GM21786 (cell line): ENCODE measurements at regions not wholly inside any gene's neighbourhood (a gene's known extent, or its start where the extent isn't known, plus 50 kb on each side); places are given as distances from the start of the nearest gene placed in this dataset.
"Not testable (repeated sequence)": the region's sequence is repeated elsewhere in the genome, so short reads cannot be mapped to it uniquely, and the experiment has no call there.

Experiments used
- ATAC-seq: cut with Tn5 transposase; IDR thresholded peaks from one replicate; pipeline ENCODE4 v1.9.1; 2021; ENCODE audit not compliant: unreplicated experiment

DNA sequence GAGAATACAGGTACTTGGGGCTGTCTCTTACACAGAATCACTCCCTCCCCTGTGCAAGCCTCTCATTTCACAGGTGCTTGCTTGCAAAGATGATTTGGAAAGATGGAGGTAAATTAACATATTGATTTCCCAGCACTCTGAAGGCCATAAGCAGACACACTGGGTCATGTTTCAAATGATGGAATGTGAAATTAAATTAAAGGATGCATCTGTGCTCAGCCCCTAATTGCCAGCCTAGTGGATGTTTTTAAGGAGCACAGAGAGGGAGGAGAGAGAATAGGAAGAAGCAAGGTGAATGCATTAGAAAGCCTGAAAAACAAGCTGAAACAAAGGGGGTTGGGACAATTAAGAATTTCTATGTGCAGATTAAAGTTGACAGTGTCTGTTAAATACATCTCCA is 96.1 kb upstream of the GRIP1 start:
- ATAC-seq: no peak

DNA sequence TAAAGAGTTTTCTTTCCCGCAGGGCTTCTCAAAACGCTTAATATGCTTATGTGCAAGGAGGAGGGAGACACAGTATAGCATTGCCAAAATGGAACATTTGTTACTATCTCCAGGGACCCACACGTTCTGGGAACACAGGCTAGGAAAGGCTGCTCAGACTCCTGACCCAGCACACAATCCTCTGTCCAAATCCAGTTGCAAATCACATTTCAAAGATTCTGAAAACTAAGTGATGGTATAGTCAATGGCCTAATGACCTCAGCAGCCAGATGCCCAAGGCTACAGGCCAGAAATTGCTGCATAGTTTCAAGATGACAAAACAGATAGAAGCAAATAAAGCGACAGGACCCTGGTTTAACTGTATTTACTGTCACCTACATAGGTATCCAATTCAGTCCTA is 97.0 kb upstream of the GRIP1 start:
- no peak for ATAC-seq

DNA sequence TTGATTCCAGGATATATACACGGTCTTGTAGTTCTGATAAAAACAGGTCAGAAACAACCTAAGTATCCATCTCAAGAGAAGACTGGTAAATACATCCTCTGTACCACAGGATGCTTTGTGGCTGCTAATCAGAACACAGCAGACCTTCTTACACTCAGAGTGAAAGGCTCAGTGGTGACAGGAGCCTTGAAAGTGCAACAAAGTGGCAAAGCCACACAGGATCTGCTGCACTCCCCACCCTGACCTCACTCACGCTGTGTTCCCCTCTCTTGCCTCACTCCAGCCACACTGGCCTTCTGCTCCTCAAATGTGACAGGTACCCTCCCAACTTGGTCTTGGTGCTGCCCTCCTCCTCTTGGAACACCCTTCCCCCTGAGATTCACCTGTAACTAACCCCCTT is 98.1 kb upstream of the GRIP1 start:
- peak; percentile 67 for ATAC-seq

DNA sequence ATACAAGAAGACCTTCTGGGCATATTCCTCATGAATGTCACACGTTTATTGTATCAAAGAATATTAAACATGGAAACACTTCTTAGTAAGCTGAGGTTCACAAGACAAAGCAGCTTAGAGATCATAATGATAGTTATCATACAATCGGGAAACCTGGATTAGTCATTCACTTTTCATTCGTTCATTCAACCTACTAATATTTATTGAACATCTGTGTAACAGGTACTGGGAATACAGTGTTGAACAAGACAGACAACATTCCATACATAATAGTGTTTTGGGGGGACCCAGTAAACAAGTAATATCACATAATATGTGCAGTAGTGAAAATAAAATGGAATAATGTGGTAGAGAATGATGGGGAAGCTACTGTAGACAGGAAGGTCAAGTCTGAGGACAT is 100.6 kb upstream of the GRIP1 start:
- no peak for ATAC-seq

DNA sequence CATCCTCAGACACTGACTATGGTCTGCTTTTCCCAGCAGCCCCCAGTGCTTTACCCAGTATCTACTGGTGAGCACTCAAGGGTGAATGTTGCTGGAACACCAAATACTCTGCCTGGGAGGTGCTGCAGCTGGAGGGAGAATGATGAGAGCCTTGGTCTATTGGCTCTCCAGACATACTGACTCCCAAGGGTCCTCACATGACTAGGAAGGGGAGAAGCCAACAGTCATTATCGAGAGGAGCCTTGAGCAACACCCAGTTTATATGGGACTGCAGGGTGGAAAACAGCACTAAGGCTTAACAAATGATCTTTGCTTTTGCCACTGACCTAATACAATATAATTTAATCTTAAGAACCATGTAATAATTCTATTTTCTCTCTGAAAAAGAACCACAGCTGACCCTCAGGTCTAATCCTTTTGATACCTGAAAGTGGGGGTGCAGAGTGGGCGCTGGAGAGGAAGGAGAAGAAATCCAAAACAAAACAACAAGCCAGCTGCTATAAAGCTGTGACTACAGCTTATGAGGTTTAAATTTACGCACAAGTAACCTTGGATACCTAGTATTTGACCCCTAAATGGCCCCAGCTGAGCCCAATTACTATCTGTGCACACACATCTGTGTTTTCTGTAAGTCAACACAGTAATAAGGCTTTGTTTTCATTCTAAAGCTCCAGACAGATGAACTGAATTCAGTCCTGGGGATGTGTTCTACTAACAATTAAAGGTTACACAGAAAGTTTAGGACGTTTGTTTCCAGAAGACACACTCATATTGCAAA is 107.8 kb upstream of the GRIP1 start:
- no peak for ATAC-seq

DNA sequence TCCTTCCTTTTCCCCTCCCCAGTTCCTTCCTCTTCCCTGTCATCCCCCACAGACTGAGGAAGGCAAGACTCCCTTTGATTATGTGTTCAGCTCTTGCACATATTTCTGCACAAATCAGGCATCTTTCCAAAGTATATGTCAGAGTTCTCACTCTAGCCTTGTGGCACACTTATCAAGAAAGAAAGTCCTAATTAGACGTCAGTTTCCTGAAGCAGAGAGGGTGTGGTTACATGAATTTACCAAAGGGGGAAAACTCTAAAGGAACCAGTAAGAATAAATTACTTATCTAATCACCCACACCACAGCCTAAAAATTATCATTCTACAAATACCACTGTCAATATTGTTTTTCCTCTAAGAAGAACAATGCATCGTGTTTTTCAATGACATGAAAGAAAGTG is 120.7 kb upstream of the GRIP1 start:
- ATAC-seq: no peak

DNA sequence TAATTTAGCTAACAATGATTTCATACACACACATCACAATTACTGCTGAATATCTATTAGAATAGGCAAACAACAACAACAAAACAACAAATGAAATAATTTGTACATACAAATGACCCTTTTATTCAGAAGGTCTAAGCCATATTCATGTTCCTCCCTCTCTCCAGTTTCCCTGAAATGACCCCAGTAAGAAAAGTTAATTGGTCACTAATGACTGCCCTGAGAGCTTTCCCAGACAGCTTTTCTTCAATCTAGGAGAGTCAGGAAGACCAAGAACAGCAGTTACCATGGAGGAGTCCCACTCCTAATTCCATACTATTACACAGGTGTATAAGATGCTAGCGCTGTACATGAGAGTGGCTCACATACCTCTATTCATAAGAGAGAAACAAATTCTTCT is 121.2 kb upstream of the GRIP1 start:
- ATAC-seq: no peak

DNA sequence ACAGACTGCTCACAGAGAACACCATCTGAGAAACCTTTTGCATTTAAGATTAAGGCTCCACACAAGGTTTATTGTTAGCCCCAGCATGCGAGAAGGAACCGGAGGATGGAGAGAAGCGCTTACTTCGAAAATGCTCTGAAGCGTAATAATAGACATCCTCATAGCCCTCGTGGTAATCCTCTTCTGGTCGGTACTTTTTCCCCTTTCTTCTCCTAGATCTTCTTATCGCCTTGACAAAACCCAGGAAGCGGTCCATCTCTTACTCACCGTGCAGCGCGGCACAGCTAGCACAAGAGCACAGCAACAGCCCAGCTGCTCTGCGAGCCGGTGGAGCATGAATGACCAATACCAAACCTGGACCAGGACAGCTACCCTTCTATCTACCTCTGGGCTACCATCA is 125.1 kb upstream of the GRIP1 start:
- no peak for ATAC-seq

DNA sequence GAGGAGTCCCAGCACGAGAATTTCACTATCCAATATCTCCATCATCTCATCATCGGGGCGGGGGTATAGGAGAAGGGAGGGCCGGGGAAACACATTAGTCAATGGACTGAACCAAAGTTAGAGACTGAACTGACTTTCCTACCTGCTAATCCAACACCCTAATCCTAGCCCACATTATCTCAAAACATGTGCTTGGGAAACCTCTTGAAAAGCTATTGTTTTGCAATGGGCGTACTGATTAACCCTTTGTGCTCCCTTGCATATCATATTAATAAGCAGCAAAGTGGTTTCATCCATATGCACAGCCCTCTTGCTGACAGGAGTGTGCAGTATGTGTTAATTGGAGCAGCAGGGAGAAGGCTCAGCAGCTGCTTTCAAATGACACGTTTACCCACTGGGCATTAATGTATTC is 125.7 kb upstream of the GRIP1 start:
- ATAC-seq: no peak

DNA sequence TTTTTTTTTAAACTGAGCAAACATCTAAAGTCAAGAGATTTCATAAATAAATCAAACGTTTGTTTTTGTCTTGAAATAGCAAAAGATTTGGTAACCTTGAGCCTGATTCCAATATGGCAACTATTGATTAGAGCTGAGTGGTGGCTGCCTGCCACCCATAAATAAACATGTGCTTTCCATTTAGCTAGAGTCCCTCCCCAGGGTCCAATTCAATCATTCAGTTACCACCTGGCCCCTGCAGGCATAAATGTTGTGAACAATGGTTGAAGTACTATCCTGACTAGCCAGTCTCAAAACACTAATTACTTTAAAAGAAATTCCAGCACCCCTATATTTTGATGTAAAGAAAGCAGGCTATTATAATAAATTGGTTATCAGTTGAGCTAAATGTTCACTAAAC is 129.7 kb upstream of the GRIP1 start:
- no peak for ATAC-seq

DNA sequence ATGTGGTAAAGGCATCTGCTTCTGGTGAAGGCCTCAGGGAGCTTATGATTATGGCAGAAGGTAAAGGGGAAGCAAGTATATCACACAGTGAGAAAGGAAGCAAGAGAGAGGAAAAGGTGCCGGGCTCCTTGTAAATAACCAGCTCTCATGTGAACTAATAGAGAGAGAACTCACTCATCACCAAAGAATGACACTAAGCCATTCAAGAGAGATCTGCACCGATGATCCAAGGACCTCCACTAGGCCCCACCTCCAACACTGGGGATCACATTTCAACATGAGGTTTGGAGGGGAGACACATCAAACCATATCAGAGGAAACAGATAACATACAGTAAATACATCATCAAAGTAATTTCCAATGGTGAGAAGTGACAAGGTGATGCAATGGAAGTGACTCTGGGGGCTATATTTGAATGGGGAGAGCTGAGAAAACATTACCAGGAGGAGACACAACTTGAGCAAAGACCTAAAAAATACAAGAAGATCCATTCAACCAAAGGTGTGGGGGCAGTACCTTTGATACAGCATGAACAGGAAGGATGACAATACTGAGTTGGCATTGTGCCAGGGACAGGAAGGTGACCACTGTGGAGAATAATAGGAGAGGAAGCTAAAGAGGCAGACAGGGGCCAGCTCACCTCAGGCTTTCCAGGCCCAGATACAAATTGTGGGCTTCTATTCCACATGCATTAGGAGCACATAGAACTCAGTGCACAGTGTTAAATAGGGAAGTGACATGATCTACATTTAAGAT is 134.4 kb upstream of the GRIP1 start:
- ATAC-seq: no peak

DNA sequence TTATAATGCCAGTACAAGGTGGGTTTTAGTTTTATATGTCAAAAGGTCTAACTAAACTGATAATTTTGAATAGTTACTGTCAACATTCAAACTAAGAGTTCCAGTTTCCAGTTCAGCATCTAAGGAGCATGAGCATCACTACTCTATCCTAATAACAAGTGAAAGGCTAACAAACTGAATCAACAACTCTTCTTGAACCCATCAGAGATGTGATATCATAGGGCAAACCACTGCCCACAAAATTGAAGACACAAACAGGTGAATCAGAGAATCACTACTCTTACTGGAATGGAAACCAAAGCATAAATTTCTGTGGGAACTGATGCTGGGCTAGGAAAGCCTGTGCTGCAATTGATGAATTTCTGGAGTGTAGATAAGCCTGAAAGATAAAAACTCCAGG is 140.7 kb upstream of the GRIP1 start:
- ATAC-seq: no peak

DNA sequence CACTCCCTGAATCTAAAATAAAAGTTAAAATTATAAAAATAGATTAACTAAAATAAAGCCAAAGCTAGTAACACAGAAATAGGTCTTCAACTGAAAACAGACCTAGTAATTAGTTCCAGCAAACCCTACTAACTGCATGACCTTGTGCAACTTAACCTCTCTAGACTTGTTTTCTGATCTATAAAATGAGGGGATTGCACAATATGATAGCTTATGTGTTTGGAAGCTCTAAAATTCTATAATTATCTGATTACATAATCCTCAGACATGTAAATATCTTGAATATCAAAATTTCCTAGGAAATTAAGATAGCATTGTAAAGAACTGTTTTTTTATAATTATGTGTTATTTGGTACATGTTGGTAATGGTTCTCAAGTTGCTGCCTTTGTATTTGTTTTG is 144.1 kb upstream of the GRIP1 start:
- ATAC-seq: no peak

DNA sequence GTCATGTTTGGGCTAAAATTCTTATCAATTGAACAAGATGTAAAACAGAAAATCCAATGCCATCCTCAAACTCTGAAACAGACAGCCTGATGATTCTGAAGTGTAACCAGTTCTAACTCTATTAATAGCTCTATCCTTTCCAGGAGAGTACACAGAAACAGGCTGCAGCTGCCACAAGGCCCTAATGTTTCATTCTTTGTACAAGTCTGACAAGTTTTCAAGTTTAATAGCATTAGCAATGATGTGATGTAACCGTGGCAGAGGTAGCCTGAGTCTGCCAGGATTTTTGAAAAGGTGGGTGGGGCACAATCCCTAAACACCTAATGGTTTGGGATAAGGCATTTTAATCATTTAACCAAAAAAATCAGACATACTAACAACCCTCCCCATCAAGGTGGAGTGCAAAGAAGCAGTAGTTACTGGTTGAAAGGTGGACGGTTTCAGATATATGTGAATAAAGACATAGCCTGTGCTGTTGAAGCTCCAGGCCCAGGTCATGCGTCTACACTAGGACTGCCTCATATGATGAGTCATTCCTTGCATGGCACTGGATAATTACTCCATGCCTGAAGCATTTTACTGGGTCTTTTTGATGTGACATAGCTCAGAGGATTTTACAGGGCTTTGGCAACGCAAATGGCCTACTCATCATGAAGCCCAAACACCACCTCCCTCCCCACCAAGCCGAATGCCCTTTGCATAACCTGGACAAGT is 145.1 kb upstream of the GRIP1 start:
- ATAC-seq: no peak

DNA sequence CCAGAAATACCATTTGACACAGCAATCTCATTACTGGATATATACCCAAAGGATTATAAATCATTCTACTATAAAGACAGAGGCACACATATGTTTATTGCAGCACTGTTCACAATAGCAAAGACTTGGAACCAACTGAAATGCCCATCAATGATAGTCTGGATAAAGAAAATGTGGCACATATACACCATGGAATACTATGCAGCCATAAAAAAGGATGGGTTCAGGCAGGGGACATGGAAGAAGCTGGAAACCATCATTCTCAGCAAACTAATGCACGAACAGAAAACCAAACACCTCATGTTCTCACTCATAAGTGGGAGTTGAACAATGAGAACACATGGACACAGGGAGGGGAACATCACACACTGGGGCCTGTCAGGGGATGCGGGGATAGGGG is 147.0 kb upstream of the GRIP1 start:
- not testable (repeated sequence) for ATAC-seq

DNA sequence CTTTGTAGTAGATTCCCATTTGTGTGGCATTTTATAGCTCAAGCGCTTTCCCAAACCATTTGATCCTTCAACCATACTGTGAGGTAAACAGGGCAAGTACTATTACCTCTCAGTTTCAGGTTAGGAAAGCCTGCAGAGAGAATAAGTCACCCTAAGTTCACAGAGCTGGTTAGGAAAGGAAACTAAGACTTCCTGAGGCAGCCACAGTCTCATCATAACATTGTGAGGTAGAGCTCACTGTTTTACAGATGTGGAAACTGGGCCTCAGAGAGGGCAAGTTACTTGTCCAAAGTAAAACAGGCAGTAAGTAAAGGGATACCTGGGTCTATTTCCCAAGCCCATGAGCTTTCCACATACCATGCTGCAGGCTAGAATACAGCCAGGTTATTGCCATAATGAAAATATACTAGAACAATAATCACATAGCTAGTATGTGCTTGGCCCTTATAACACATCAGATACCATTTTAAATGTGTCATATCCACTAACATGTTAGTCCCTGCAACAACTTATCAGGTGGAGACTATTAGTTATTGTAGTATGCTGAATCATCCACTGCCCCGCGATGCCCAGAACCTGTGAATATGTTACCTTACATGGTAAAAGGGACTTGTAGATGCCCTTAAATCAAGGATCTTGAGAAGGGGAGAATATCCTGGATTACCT is 150.9 kb upstream of the GRIP1 start:
- no peak for ATAC-seq

DNA sequence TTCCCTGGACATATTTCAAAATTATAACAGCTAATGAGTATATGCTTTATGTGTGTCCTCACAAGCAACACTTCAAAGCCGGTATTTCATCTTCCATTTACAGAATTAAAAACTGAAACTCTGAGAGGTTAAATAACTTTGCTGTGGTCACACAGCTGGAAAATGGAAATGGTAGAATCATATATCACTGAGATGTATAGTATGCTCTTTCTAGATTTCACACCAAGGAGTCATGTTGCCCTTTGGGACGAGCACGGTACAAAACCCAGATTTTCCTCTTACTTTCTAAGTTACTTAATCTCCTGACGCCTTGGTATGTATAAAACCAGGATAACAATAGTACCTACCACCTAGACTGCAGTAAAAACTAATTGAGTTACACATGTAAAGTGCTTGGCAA is 152.6 kb upstream of the GRIP1 start:
- ATAC-seq: no peak

DNA sequence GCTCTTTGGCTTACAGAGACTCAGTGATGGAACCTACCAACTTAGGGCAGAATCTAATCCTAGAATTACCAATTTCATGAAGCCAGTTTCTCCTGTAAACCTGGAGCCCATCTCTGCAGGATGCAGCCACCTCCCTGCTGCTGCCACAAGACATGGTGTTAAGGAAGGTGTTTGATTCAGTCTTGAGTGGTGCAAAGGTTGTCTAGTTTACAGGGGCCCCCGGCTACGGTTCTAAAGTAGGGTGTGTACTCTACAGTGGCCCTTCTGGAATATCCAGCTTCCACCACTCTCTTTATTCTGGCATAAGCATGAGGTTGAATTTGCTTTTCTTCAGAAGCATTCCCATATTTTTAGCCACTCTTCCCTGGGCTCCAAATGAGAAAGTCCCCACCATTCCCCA is 154.1 kb upstream of the GRIP1 start:
- no peak for ATAC-seq

DNA sequence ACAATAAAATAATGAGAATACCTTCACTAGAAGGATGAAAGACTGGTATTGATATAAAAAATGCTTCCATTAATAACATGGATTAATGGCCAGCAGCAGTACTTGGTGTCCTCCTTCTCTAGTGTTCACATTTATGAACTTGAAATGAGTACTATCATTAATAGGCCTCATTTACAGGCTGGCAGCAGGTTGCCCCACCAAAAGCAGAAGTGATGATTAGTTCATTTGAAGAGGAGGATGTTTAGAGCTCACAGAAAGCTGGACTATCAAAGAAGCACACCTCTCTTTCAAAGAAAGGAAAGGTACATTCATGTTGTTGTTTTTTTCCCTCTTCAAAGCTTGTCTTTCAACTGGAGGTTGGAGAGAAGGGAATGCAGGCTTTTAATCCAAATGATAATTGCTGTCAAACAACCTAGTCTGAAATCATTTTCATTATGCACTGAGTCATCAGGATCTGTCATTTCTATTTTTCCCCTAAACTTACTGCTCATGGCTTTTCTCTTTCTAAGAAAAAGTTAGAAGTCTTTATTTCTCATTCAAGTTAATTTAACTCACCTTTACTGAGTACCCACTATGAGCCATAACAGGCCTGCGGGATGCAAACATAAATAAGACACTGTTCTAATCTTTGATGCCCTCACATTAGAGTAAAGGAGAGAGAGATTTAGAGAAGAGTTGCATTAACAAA is 157.9 kb upstream of the GRIP1 start:
- no peak for ATAC-seq

DNA sequence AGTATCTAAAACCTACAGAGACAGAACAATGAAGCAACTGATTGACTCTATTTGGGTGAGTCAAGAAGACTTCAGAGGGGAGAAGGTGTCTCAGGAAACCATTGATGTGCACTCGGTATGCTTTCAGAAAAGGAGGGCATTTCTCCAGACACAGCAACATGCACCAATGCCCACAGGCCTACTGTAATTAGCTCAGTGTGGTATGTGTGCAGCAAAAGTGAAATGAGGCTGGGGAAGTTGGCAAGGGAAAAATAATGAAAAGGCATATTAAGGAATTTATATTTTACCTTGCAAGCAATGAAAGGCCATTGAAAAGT is 158.4 kb upstream of the GRIP1 start:
- no peak for ATAC-seq

DNA sequence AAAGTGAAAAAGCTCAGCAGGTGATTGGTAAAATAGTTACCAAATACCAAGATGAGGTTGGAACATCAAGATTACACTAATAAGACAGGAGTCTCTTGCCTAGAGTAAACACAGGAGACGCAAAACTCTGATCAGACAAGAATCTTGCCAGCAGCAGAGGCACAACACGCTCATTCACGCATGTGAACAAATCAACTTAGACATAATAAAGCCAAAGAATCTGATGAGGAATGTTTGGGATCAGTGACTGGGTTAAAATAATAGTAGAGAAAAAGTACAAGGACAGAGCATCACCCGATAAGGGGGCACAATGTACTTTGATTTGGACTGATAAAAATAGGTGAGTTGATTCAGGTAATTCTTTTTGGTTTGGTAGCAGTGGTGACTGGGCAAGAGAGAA is 159.5 kb upstream of the GRIP1 start:
- ATAC-seq: no peak
